ENCODE measurements at regions not wholly inside any gene's neighbourhood (a gene's known extent, or its start where the extent isn't known, plus 50 kb on each side); places are given as distances from the start of the nearest gene placed in this dataset.

GRCh38 chr12:127623362-127623761 is 643.6 kb upstream of the TMEM132C start:
- H3K4me3 ChIP-seq (ENCODE audit: low read depth, low read length), result no peak overlapping the region
- no peak for DNase-seq (ENCODE audit: low read depth)
- TF ChIP-seq CTCF (IDR thresholded peaks at IDR 0.05; ENCODE audit: low read depth, low read length), result no peak
- TF ChIP-seq MAX (IDR thresholded peaks at IDR 0.05; ENCODE audit: low read depth, low read length), result no peak

- H3K4me3 ChIP-seq (ENCODE audit: low read depth, low read length), result no peak overlapping the region
- DNase-seq (ENCODE audit: low read depth), result no peak
- TF ChIP-seq MYC (IDR thresholded peaks at IDR 0.05; ENCODE audit: low read depth, low read length) (no peak), MAX (IDR thresholded peaks at IDR 0.05; ENCODE audit: low read depth, low read length) (no peak), POLR2A (IDR thresholded peaks at IDR 0.05; ENCODE audit: extremely low read depth, insufficient read length) (no peak), CTCF (IDR thresholded peaks at IDR 0.05; ENCODE audit: low read depth, low read length) (no peak)
These were observed 641.7 kb upstream of the TMEM132C start for GRCh38 chr12:127625176-127625771.

GRCh38 chr12:127628645-127629044 is 638.3 kb upstream of the TMEM132C start:
- no peak overlapping the region for H3K4me3 ChIP-seq (ENCODE audit: low read depth, low read length)
- no peak for DNase-seq (ENCODE audit: low read depth)
- TF ChIP-seq MYC (IDR thresholded peaks at IDR 0.05; ENCODE audit: low read depth, low read length) (no peak), MAX (IDR thresholded peaks at IDR 0.05; ENCODE audit: low read depth, low read length) (no peak), CTCF (IDR thresholded peaks at IDR 0.05; ENCODE audit: low read depth, low read length) (no peak), POLR2A (IDR thresholded peaks at IDR 0.05; ENCODE audit: extremely low read depth, insufficient read length) (no peak)

- H3K4me3 ChIP-seq (ENCODE audit: low read depth, low read length), result no peak overlapping the region
- TF ChIP-seq MYC (IDR thresholded peaks at IDR 0.05; ENCODE audit: low read depth, low read length) (no peak), MAX (IDR thresholded peaks at IDR 0.05; ENCODE audit: low read depth, low read length) (no peak), CTCF (IDR thresholded peaks at IDR 0.05; ENCODE audit: low read depth, low read length) (no peak), POLR2A (IDR thresholded peaks at IDR 0.05; ENCODE audit: extremely low read depth, insufficient read length) (no peak)
- DNase-seq (ENCODE audit: low read depth), result no peak
These were observed 637.7 kb upstream of the TMEM132C start for GRCh38 chr12:127629066-127629820.

GRCh38 chr12:127632461-127632860 is 634.5 kb upstream of the TMEM132C start:
- DNase-seq (ENCODE audit: low read depth), result no peak
- H3K4me3 ChIP-seq (ENCODE audit: low read depth, low read length), result no peak overlapping the region
- no peak for TF ChIP-seq MYC (IDR thresholded peaks at IDR 0.05; ENCODE audit: low read depth, low read length)
- no peak for TF ChIP-seq CTCF (IDR thresholded peaks at IDR 0.05; ENCODE audit: low read depth, low read length)
